CD14-positive monocyte (primary cell): ENCODE measurements at regions not wholly inside any gene's neighbourhood (a gene's known extent, or its start where the extent isn't known, plus 50 kb on each side); places are given as distances from the start of the nearest gene placed in this dataset.

ENCODE experiments used
- DNase-seq, 3 donors: peaks; one replicate each; pipeline ENCODE4 v3.0.0-alpha.2; 2011 to 2022
- H2AFZ ChIP-seq: 2 replicates; pipeline ENCODE4 v1.6.0; 2012; ENCODE audit warnings: mild to moderate bottlenecking, low read depth, low read length, inconsistent platforms; ENCODE audit not compliant: insufficient read depth, poor library complexity, severe bottlenecking
- H3K27ac ChIP-seq, 2 donors: 1 replicate in 1 of 2; 2 replicates in 1 of 2; pipeline ENCODE4 v1.5.1; 2012 to 2013; ENCODE audit warnings: low read length in 2 of 2, control low read depth in 1 of 2, inconsistent platforms in 1 of 2, low read depth in 1 of 2, mild to moderate bottlenecking in 1 of 2
- H3K27me3 ChIP-seq, 2 donors: one replicate each; pipeline versions ENCODE4 v1.6.0 to v1.6.1; 2011 to 2013; ENCODE audit warnings: low read length in 2 of 2; ENCODE audit not compliant: control insufficient read depth in 2 of 2, insufficient read depth in 2 of 2
- H3K36me3 ChIP-seq, 2 donors: replicated peaks in 1 of 2; 1 replicate in 1 of 2; 2 replicates in 1 of 2; pipeline versions ENCODE4 v1.5.1 to v1.6.1; 2012 to 2013; ENCODE audit warnings: low read length in 2 of 2, control low read depth in 1 of 2, inconsistent platforms in 1 of 2, mild to moderate bottlenecking in 1 of 2; ENCODE audit not compliant: insufficient read depth in 2 of 2, control insufficient read depth in 1 of 2
- H3K4me1 ChIP-seq, 2 donors: 1 replicate in 1 of 2; 2 replicates in 1 of 2; pipeline versions ENCODE4 v1.5.1 to v1.6.1; 2012 to 2013; ENCODE audit warnings: low read length in 2 of 2, control low read depth in 1 of 2, inconsistent platforms in 1 of 2, mild to moderate bottlenecking in 1 of 2, moderate library complexity in 1 of 2; ENCODE audit not compliant: insufficient read depth in 2 of 2, control insufficient read depth in 1 of 2
- H3K4me2 ChIP-seq: replicated peaks from 2 replicates; pipeline ENCODE3; 2012; ENCODE audit warnings: low read length, moderate library complexity, mild to moderate bottlenecking; ENCODE audit not compliant: poor library complexity, severe bottlenecking; ENCODE audit errors: extremely low read depth
- H3K4me3 ChIP-seq, 3 experiments: fragments of 200-600 bp in 1 of 3; sonication (generic) in 1 of 3; replicated peaks in 1 of 3; 1 replicate in 2 of 3; 2 replicates in 1 of 3; pipeline ENCODE4 v1.5.1; 2011 to 2013; ENCODE audit warnings: low read length in 3 of 3, mild to moderate bottlenecking in 3 of 3, control low read depth in 2 of 3, low read depth in 2 of 3, inconsistent platforms in 1 of 3, moderate library complexity in 1 of 3
- H3K79me2 ChIP-seq: 2 replicates; pipeline ENCODE4 v1.6.0; 2012; ENCODE audit warnings: mild to moderate bottlenecking, control low read depth, inconsistent platforms, low read length, moderate library complexity; ENCODE audit not compliant: insufficient read depth
- H3K9ac ChIP-seq: 2 replicates; pipeline ENCODE4 v1.6.0; 2017; ENCODE audit warnings: low read length, mild to moderate bottlenecking; ENCODE audit not compliant: insufficient read depth, poor library complexity, severe bottlenecking
- H3K9me3 ChIP-seq, 2 donors: replicated peaks in 1 of 2; 1 replicate in 1 of 2; 2 replicates in 1 of 2; pipeline versions ENCODE4 v1.5.1 to v1.6.1; 2012 to 2013; ENCODE audit warnings: low read length in 2 of 2, control low read depth in 1 of 2; ENCODE audit not compliant: control insufficient read depth in 1 of 2, insufficient read depth in 1 of 2
- H4K20me1 ChIP-seq: 2 replicates; pipeline ENCODE4 v1.6.0; 2012; ENCODE audit warnings: mild to moderate bottlenecking, low read length, control low read depth, moderate library complexity; ENCODE audit not compliant: insufficient read depth
- H3K27ac Mint-ChIP-seq, 7 donors: one replicate each; pipeline ENCODE4 v1.8.0; 2020; ENCODE audit warnings: mild to moderate bottlenecking in 7 of 7, mixed read lengths in 7 of 7, moderate library complexity in 6 of 7, inconsistent platforms in 2 of 7
- H3K27me3 Mint-ChIP-seq, 3 donors: one replicate each; pipeline ENCODE4 v1.8.0; 2021 to 2022; ENCODE audit warnings: low read depth in 3 of 3, mild to moderate bottlenecking in 3 of 3, mixed read lengths in 3 of 3, moderate library complexity in 3 of 3, inconsistent platforms in 1 of 3
- H3K36me3 Mint-ChIP-seq, 2 donors: one replicate each; pipeline ENCODE4 v1.8.0; 2020; ENCODE audit warnings: mixed read lengths in 2 of 2, inconsistent platforms in 1 of 2, mild to moderate bottlenecking in 1 of 2
- H3K4me1 Mint-ChIP-seq: one replicate; pipeline ENCODE4 v1.8.0; 2020; ENCODE audit warnings: mild to moderate bottlenecking, mixed read lengths
- H3K4me3 Mint-ChIP-seq, 2 donors: one replicate each; pipeline ENCODE4 v1.8.0; 2020; ENCODE audit warnings: mild to moderate bottlenecking in 2 of 2, mixed read lengths in 2 of 2, moderate library complexity in 1 of 2
- H3K9me3 Mint-ChIP-seq, 7 donors: one replicate each; pipeline ENCODE4 v1.8.0; 2020 to 2022; ENCODE audit warnings: mixed read lengths in 7 of 7, mild to moderate bottlenecking in 6 of 7, moderate library complexity in 6 of 7, inconsistent platforms in 2 of 7
- CTCF ChIP-seq: fragments of 200-600 bp; IDR thresholded peaks from one replicate; pipeline ENCODE4 v1.8.0; 2022; ENCODE audit warnings: antibody characterized with exemption, mild to moderate bottlenecking
- WGBS: methylation state at CpG from one replicate; pipeline ENCODE4 v1.1.5; 2013; ENCODE audit warnings: missing lambda C conversion rate; ENCODE audit not compliant: insufficient coverage; 5-methylcytosine and 5-hydroxymethylcytosine counted together
- intact Hi-C, 2 donors: fragments of 100-400 bp; cut with micrococcal nuclease; formaldehyde crosslinking; loops; one replicate each; pipeline versions ENCODE4 v1.15.0 to v1.15.1; 2023

- Histone ChIP-seq H3K79me2 (no peaks in the 10 kb centered on the region), H3K27me3 (no peaks in the 10 kb centered on the region), H3K9me3 (no peaks in the 10 kb centered on the region), H4K20me1 (no peaks in the 10 kb centered on the region), H3K27ac (no peak overlapping the region), H3K4me3 (no peak overlapping the region), H3K4me1 (no peaks in the 10 kb centered on the region), H2AFZ (no peak overlapping the region), H3K9ac (no peak overlapping the region), H3K4me2 (no peak overlapping the region), H3K36me3 (no peaks in the 10 kb centered on the region)
- Mint-ChIP-seq H3K36me3 (no peaks in the 10 kb centered on the region), H3K4me3 (no peak overlapping the region), H3K27me3 (no peaks in the 10 kb centered on the region), H3K4me1 (no peaks in the 10 kb centered on the region), H3K27ac (no peak overlapping the region), H3K9me3 (no peaks in the 10 kb centered on the region)
- DNase-seq: no peak
- no peak for TF ChIP-seq CTCF
- 82% methylated on average over 1 of the region's 4 CpGs for WGBS
- intact Hi-C loops: no loop called here
Measured at GRCh38 chr4:20462426-20463175, 210.9 kb downstream of the SLIT2 start.

GRCh38 chr4:20463176-20463430, 211.4 kb downstream of the SLIT2 start:
- 78% methylated on average over 1 of the region's 2 CpGs for WGBS
- TF ChIP-seq CTCF: no peak
- intact Hi-C loops: no loop called here

More at GRCh38 chr4:20463176-20463430, 211.4 kb downstream of the SLIT2 start:
- Histone ChIP-seq H3K36me3 (no peaks in the 10 kb centered on the region), H3K27me3 (no peaks in the 10 kb centered on the region), H3K9me3 (no peaks in the 10 kb centered on the region), H3K4me2 (no peak overlapping the region), H4K20me1 (no peaks in the 10 kb centered on the region), H3K9ac (no peak overlapping the region), H3K4me3 (no peak overlapping the region), H3K79me2 (no peaks in the 10 kb centered on the region), H3K27ac (no peak overlapping the region), H3K4me1 (no peaks in the 10 kb centered on the region), H2AFZ (no peak overlapping the region)
- Mint-ChIP-seq H3K36me3 (no peaks in the 10 kb centered on the region), H3K4me3 (no peak overlapping the region), H3K27ac (no peak overlapping the region), H3K9me3 (no peaks in the 10 kb centered on the region), H3K4me1 (no peaks in the 10 kb centered on the region), H3K27me3 (no peaks in the 10 kb centered on the region)
- no peak for DNase-seq
